HG02970 (cell line): ENCODE measurements at regions not wholly inside any gene's neighbourhood (a gene's known extent, or its start where the extent isn't known, plus 50 kb on each side); places are given as distances from the start of the nearest gene placed in this dataset.

Source experiments
- ATAC-seq: cut with Tn5 transposase; IDR thresholded peaks from one replicate; pipeline ENCODE4 v1.9.1; 2021; ENCODE audit warnings: mild to moderate bottlenecking, moderate library complexity, moderate number of reproducible peaks; ENCODE audit not compliant: unreplicated experiment, low FRiP score

GRCh38 chr4:106473515-106473914 is 104.9 kb upstream of the GIMD1 start:
- no peak for ATAC-seq

- no peak for ATAC-seq
Measured at GRCh38 chr4:106471151-106471550, 102.6 kb upstream of the GIMD1 start.

GRCh38 chr4:106463622-106464021 is 95.0 kb upstream of the GIMD1 start:
- ATAC-seq = no peak

GRCh38 chr4:106454581-106454980 is 86.0 kb upstream of the GIMD1 start:
- ATAC-seq = no peak

- no peak for ATAC-seq
Measured at GRCh38 chr4:106454021-106454420, 85.4 kb upstream of the GIMD1 start.

- ATAC-seq = no peak
Measured at GRCh38 chr4:106451091-106451490, 82.5 kb upstream of the GIMD1 start.

- ATAC-seq = no peak
Measured at GRCh38 chr4:106450249-106450648, 81.7 kb upstream of the GIMD1 start.

GRCh38 chr4:106444557-106444956 is 76.0 kb upstream of the GIMD1 start:
- no peak for ATAC-seq

- no peak for ATAC-seq
Measured at GRCh38 chr4:106430797-106431196, 62.2 kb upstream of the GIMD1 start.

- ATAC-seq = no peak
Measured at GRCh38 chr4:106429885-106430284, 61.3 kb upstream of the GIMD1 start.

GRCh38 chr4:106426069-106426468 is 57.5 kb upstream of the GIMD1 start:
- ATAC-seq = no peak

- no peak for ATAC-seq
Measured at GRCh38 chr4:106425576-106425975, 57.0 kb upstream of the GIMD1 start.

- ATAC-seq = no peak
Measured at GRCh38 chr4:106424426-106424825, 55.8 kb upstream of the GIMD1 start.

GRCh38 chr4:106423791-106424190 is 55.2 kb upstream of the GIMD1 start:
- ATAC-seq = no peak

- ATAC-seq = no peak
Measured at GRCh38 chr4:106422766-106423165, 54.2 kb upstream of the GIMD1 start.

GRCh38 chr4:106421441-106422296 is 53.1 kb upstream of the GIMD1 start:
- no peak for ATAC-seq

GRCh38 chr4:106418444-106418843 is 49.9 kb upstream of the GIMD1 start:
- ATAC-seq = no peak
